HCT116 (cell line): ENCODE measurements at regions not wholly inside any gene's neighbourhood (a gene's known extent, or its start where the extent isn't known, plus 50 kb on each side); places are given as distances from the start of the nearest gene placed in this dataset.
"Not testable (repeated sequence)": the region's sequence is repeated elsewhere in the genome, so short reads cannot be mapped to it uniquely, and the experiment has no call there.

Experiments
- ATAC-seq: fragments of 200-7000 bp; cut with Tn5 transposase; 2 replicates; pipeline ENCODE4 v1.9.1; 2020; ENCODE audit warnings: mild to moderate bottlenecking, moderate library complexity
- BruUV-seq: library from RNA; stranded (reverse); fragments of 400-500 nt; replicated peaks from 2 replicates; lab custom pipeline; 2021; lab: Mats Ljungman, UMichigan
- CTCF ChIA-PET: fragments of 300-600 bp; sonication (Branson Sonifier 250); formaldehyde crosslinking; loops from one replicate; lab custom pipeline; 2021; ENCODE audit warnings: antibody characterized with exemption; lab: Charles Lee
- POLR2A ChIA-PET: fragments of 300-600, 350-600 bp; sonication (Branson Sonifier 250); formaldehyde crosslinking; loops from one replicate; lab custom pipeline; 2021; ENCODE audit warnings: antibody characterized with exemption; lab: Charles Lee
- RAD21 ChIA-PET, 2 experiments: fragments of 300-600 bp; sonication (Branson Sonifier 250); formaldehyde crosslinking; loops; one replicate each; lab custom pipeline; 2023; ENCODE audit warnings: low total read pairs in 2 of 2; ENCODE audit not compliant: uncharacterized antibody in 2 of 2, unreplicated experiment in 2 of 2, low non-redundant PET in 1 of 2; lab: Charles Lee
- DNase-seq: peaks from one replicate; pipeline ENCODE4 v3.0.0-alpha.2; 2010; ENCODE audit warnings: low read depth, low spot score
- H2AFZ ChIP-seq: fragments of 200-600 bp; shearing (Covaris generic), sonication (generic); 2 replicates; pipeline ENCODE4 v1.6.1; 2017; ENCODE audit warnings: low read depth, mixed run types, mixed read lengths, antibody characterized with exemption, low read length; ENCODE audit not compliant: poor library complexity, severe bottlenecking
- H3K27ac ChIP-seq: 2 replicates; pipeline ENCODE4 v1.5.1; 2012; ENCODE audit warnings: low read depth, low read length
- H3K27me3 ChIP-seq: fragments of 200-600 bp; sonication (generic); 2 replicates; pipeline ENCODE4 v1.6.1; 2016; ENCODE audit warnings: mixed run types, low read length, mixed read lengths; ENCODE audit not compliant: insufficient read depth
- H3K36me3 ChIP-seq, 2 experiments: fragments of 200-500 bp in 1 of 2; fragments of 200-600 bp in 1 of 2; sonication (Bioruptor generic) in 1 of 2; sonication (generic) in 1 of 2; 2 replicates each; pipeline versions ENCODE4 v1.5.1 to v1.6.1; 2014 to 2016; ENCODE audit warnings: low read length in 2 of 2, inconsistent platforms in 1 of 2, mixed read lengths in 1 of 2, mixed run types in 1 of 2; ENCODE audit not compliant: insufficient read depth in 2 of 2, control insufficient read depth in 1 of 2
- H3K4me1 ChIP-seq, 2 experiments: fragments of 200-600 bp in 1 of 2; sonication (generic) in 1 of 2; 2 replicates each; pipeline versions ENCODE4 v1.5.1 to v1.6.1; 2012 to 2017; ENCODE audit warnings: low read length in 2 of 2, inconsistent platforms in 1 of 2, mild to moderate bottlenecking in 1 of 2, mixed read lengths in 1 of 2, mixed run types in 1 of 2, moderate library complexity in 1 of 2; ENCODE audit not compliant: insufficient read depth in 2 of 2, control insufficient read depth in 1 of 2
- H3K4me2 ChIP-seq: fragments of 200-600 bp; sonication (generic); 2 replicates; pipeline ENCODE4 v1.6.1; 2017; ENCODE audit warnings: mixed run types, low read length, mixed read lengths
- H3K4me3 ChIP-seq, 2 experiments: fragments of 200-600 bp in 1 of 2; sonication (generic) in 1 of 2; replicated peaks in 1 of 2; 2 replicates each; pipeline ENCODE4 v1.5.1; 2011 to 2016; ENCODE audit warnings: low read length in 2 of 2, control low read depth in 1 of 2, low read depth in 1 of 2, mild to moderate bottlenecking in 1 of 2, mixed read lengths in 1 of 2, mixed run types in 1 of 2
- H3K79me2 ChIP-seq: fragments of 200-600 bp; sonication (generic); 2 replicates; pipeline ENCODE4 v1.6.1; 2017; ENCODE audit warnings: mild to moderate bottlenecking, mixed run types, low read length, moderate library complexity, mixed read lengths; ENCODE audit not compliant: insufficient read depth
- H3K9ac ChIP-seq: fragments of 200-600 bp; sonication (generic); 2 replicates; pipeline ENCODE4 v1.6.1; 2016; ENCODE audit warnings: low read length, mixed read lengths
- H3K9me2 ChIP-seq: fragments of 200-600 bp; sonication (generic), shearing (Covaris generic); 2 replicates; pipeline ENCODE4 v1.6.1; 2017; ENCODE audit warnings: mixed run types, mild to moderate bottlenecking, moderate library complexity; ENCODE audit not compliant: insufficient read depth
- H3K9me3 ChIP-seq, 2 experiments: fragments of 200-500 bp in 1 of 2; fragments of 200-600 bp in 1 of 2; sonication (Bioruptor generic) in 1 of 2; sonication (generic) in 1 of 2; 2 replicates each; pipeline ENCODE4 v1.6.1; 2014 to 2017; ENCODE audit warnings: low read length in 2 of 2, mixed read lengths in 2 of 2, inconsistent platforms in 1 of 2, low read depth in 1 of 2, mild to moderate bottlenecking in 1 of 2, mixed run types in 1 of 2, moderate library complexity in 1 of 2; ENCODE audit not compliant: control insufficient read depth in 1 of 2, insufficient read depth in 1 of 2
- H4K20me1 ChIP-seq: fragments of 200-600 bp; sonication (generic), shearing (Covaris generic); 2 replicates; pipeline ENCODE4 v1.6.1; 2017; ENCODE audit warnings: mixed run types, mild to moderate bottlenecking, moderate library complexity; ENCODE audit not compliant: insufficient read depth
- CBX3 ChIP-seq: IDR thresholded peaks from 2 replicates; pipeline ENCODE4 v1.6.1; 2012; ENCODE audit warnings: low read depth
- CEBPB ChIP-seq: IDR thresholded peaks from 2 replicates; pipeline ENCODE4 v1.6.1; 2012; ENCODE audit warnings: low read depth
- ELF1 ChIP-seq: IDR thresholded peaks from 2 replicates; pipeline ENCODE4 v1.6.1; 2012; ENCODE audit warnings: low read depth, borderline replicate concordance
- JUND ChIP-seq: IDR thresholded peaks from 2 replicates; pipeline ENCODE4 v1.6.1; 2012
- POLR2A ChIP-seq: IDR thresholded peaks from 2 replicates; pipeline ENCODE4 v1.7.0; 2011; ENCODE audit warnings: borderline replicate concordance; ENCODE audit not compliant: insufficient read depth, insufficient read length; ENCODE audit errors: extremely low read depth
- POLR2AphosphoS5 ChIP-seq: IDR thresholded peaks from 2 replicates; pipeline ENCODE4 v1.6.1; 2011; ENCODE audit warnings: mild to moderate bottlenecking, low read depth, low read length, moderate library complexity
- RAD21 ChIP-seq: IDR thresholded peaks from 2 replicates; pipeline ENCODE4 v1.6.1; 2012; ENCODE audit warnings: low read depth, mild to moderate bottlenecking
- SRF ChIP-seq: IDR thresholded peaks from 2 replicates; pipeline ENCODE4 v1.6.1; 2012; ENCODE audit warnings: low read depth
- ZBTB33 ChIP-seq: IDR thresholded peaks from 2 replicates; pipeline ENCODE4 v1.6.1; 2011; ENCODE audit warnings: mild to moderate bottlenecking, low read length, moderate library complexity; ENCODE audit not compliant: insufficient replicate concordance; ENCODE audit errors: extremely low read depth
- intact Hi-C: fragments of 100-400 bp; cut with micrococcal nuclease; formaldehyde crosslinking; loops from 2 replicates; pipeline ENCODE4 v1.10.0; 2022
- TF ChIP-seq, protein P1 (sequence below): IDR thresholded peaks from 2 replicates; pipeline ENCODE4 v1.6.1; 2012

GRCh38 chrY:7496001-7496400 lies 584.4 kb upstream of the AMELY start:
- H3K4me2 ChIP-seq = no peak overlapping the region
- POLR2A ChIA-PET = no interaction called here
- no TSS peak for BruUV-seq
- intact Hi-C loops = no loop called here
- no peak overlapping the region for H3K27ac ChIP-seq
- no peaks in the 10 kb centered on the region for H3K79me2 ChIP-seq
- H3K9ac ChIP-seq = no peak overlapping the region
- RAD21 ChIA-PET = no interaction called here
- no peak for ATAC-seq
- no peak for DNase-seq
- CTCF ChIA-PET = no interaction called here
- no peaks in the 10 kb centered on the region for H3K36me3 ChIP-seq
- H2AFZ ChIP-seq = no peak overlapping the region
- H3K9me2 ChIP-seq = no peaks in the 10 kb centered on the region
- TF ChIP-seq POLR2A (no peak), RAD21 (no peak), CBX3 (no peak), ELF1 (no peak), JUND (no peak), SRF (no peak), CEBPB (no peak), POLR2AphosphoS5 (no peak), ZBTB33 (no peak)
- TF ChIP-seq, protein P1, sequence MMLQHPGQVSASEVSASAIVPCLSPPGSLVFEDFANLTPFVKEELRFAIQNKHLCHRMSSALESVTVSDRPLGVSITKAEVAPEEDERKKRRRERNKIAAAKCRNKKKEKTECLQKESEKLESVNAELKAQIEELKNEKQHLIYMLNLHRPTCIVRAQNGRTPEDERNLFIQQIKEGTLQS = no peak
- no peaks in the 10 kb centered on the region for H4K20me1 ChIP-seq
- H3K27me3 ChIP-seq = no peaks in the 10 kb centered on the region
- H3K4me3 ChIP-seq = no peak overlapping the region
- no peaks in the 10 kb centered on the region for H3K9me3 ChIP-seq
- H3K4me1 ChIP-seq = no peaks in the 10 kb centered on the region

- H3K9me3 ChIP-seq, H3K9me2 ChIP-seq, H3K27me3 ChIP-seq, H4K20me1 ChIP-seq, H3K36me3 ChIP-seq, CTCF ChIA-PET, H3K4me3 ChIP-seq, H3K27ac ChIP-seq, H3K4me2 ChIP-seq, intact Hi-C loops, BruUV-seq, H3K4me1 ChIP-seq, H3K79me2 ChIP-seq, H3K9ac ChIP-seq, POLR2A ChIA-PET, H2AFZ ChIP-seq, ATAC-seq, DNase-seq, RAD21 ChIA-PET: not testable (repeated sequence)
These were observed 573.1 kb upstream of the AMELY start for GRCh38 chrY:7484455-7485285.
